Activated T-helper 17 cell treated with anti-CD3 and anti-CD28 coated beads, Interleukin-2, amount 50 U/mL, for 72 hours (primary cell): ENCODE measurements at regions not wholly inside any gene's neighbourhood (a gene's known extent, or its start where the extent isn't known, plus 50 kb on each side); places are given as distances from the start of the nearest gene placed in this dataset.

ENCODE experiments used
- ATAC-seq: fragments of 150-1000 bp; cut with Tn5 transposase; replicated peaks from 2 replicates; pipeline ENCODE4 v1.10.0; 2021; ENCODE audit warnings: mild to moderate bottlenecking, moderate library complexity
- H3K27ac Mint-ChIP-seq: one replicate; pipeline ENCODE4 v1.8.0; 2022; ENCODE audit warnings: mixed read lengths
- H3K27me3 Mint-ChIP-seq: one replicate; pipeline ENCODE4 v1.8.0; 2022; ENCODE audit warnings: mixed read lengths
- H3K36me3 Mint-ChIP-seq: one replicate; pipeline ENCODE4 v1.8.0; 2022; ENCODE audit warnings: low read depth, mild to moderate bottlenecking, mixed read lengths
- H3K4me1 Mint-ChIP-seq: one replicate; pipeline ENCODE4 v1.8.0; 2022; ENCODE audit warnings: mixed read lengths
- H3K4me3 Mint-ChIP-seq: one replicate; pipeline ENCODE4 v1.8.0; 2022; ENCODE audit warnings: mild to moderate bottlenecking, mixed read lengths
- H3K9me3 Mint-ChIP-seq: one replicate; pipeline ENCODE4 v1.8.0; 2022; ENCODE audit warnings: mixed read lengths

DNA sequence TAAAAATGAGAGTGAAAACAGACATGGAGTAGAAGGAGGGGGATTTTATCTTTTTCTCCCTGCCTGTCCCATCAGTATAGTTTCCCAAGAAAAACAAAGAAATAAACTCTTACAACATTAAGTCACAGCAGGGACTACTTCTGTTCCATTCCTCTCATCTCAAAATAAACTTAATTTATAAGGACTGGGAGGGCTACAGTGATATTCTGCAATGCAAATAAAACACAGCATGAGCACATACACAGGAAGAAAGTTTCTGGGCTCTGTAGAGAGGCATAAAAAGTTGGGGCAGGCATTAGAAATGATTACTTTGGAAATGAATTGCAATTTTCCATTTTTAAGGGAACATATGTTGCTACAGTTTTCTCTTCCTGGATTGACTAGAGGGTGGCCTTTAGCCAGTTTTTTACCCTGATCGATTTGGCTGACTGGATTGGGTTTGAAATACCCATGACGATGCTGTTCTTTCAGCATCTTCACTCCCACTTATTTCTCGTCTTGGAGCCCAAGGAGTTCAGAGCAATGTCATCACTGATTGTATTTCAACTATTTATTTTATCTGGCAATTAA lies 157.1 kb downstream of the ACTR3 start:
- H3K27ac Mint-ChIP-seq = no peak overlapping the region
- no peak for ATAC-seq
- H3K9me3 Mint-ChIP-seq = no peaks in the 10 kb centered on the region
- no peak overlapping the region for H3K4me3 Mint-ChIP-seq
- H3K27me3 Mint-ChIP-seq = peaks cover 8% of the 10 kb centered on the region
- H3K36me3 Mint-ChIP-seq = no peaks in the 10 kb centered on the region
- H3K4me1 Mint-ChIP-seq = no peaks in the 10 kb centered on the region

DNA sequence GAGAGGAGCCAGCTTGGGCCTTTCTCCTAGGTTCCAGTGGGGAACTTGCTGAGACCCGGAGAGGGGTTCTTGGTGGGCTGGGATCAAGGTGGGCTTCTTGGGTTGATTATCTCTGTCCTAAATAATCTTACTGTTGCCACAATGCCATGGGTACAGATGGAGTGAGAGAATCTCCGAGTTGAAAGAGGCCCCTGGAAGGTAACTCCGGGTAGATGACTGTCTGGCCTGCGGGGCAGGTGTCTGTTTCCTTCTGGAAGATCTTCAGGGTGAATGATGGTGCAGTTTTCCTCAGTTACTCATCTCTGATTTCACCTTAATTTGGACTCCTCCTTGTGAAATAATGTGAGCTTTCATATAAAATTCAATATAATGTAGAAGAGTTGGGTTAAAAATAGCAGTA lies 159.4 kb downstream of the ACTR3 start:
- no peaks in the 10 kb centered on the region for H3K36me3 Mint-ChIP-seq
- no peaks in the 10 kb centered on the region for H3K4me1 Mint-ChIP-seq
- ATAC-seq = no peak
- H3K27me3 Mint-ChIP-seq = peaks cover 27% of the 10 kb centered on the region
- H3K27ac Mint-ChIP-seq = no peak overlapping the region
- H3K9me3 Mint-ChIP-seq = no peaks in the 10 kb centered on the region
- no peak overlapping the region for H3K4me3 Mint-ChIP-seq

DNA sequence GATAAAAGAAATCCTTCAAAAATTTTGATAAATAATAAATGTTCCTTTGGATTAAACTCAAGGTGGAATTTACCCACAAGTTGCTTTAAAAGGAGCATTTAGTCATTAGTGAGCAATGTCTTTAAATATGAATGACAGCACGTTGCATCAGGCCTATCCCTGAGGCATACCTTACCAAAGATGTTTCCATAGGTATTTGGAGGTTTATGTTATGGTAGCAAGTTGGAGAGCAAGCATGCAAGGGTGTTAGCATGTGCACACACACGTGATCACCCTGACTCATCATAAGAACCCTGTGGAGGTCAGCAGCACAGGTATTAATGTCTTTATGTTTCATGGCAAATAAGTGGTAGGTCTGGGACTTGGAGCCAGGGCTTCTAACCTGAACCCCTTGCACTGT lies 159.9 kb downstream of the ACTR3 start:
- H3K4me1 Mint-ChIP-seq = no peaks in the 10 kb centered on the region
- no peak overlapping the region for H3K27ac Mint-ChIP-seq
- H3K9me3 Mint-ChIP-seq = no peaks in the 10 kb centered on the region
- H3K36me3 Mint-ChIP-seq = no peaks in the 10 kb centered on the region
- no peak overlapping the region for H3K4me3 Mint-ChIP-seq
- H3K27me3 Mint-ChIP-seq = peaks cover 31% of the 10 kb centered on the region
- no peak for ATAC-seq

DNA sequence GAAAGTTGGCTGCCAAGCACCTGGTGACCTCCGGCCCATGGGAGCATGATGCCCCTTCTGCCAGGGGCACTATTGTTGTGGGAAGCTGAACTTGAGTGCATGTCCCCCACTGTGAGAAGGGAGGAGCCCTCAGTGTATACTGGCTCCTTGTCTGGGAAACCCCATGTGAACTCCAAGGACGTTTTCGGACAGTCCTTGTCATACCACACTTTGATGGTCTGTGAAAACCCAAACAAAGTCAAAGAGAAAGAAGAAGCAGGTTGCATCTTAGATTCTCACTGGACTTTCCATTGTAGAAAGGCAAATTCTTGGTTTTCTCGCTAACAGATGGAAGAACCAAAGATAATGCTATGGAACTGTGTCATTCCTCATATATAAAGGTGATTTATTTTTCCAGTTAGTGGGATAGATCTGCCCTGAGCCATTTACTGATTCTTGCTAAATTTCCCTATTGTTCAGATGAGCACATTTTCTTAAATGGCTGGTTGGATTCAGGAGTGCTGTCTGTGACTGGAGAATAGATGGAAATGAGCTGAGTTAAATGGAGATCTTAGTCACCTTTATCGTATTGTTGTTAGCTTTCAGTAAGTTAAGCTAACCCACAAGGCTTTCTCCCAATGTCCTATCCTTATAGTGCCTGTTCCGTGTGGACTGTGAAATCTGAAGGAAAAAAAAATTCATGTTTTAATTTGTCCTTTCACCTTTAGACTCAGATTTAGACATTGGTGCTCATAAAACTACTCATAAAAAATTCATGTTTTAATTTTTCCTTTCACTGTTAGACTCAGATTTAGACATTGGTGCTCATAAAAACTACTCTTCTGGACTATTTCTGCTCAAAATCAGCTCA lies 166.6 kb downstream of the ACTR3 start:
- peaks cover 45% of the 10 kb centered on the region for H3K27me3 Mint-ChIP-seq
- H3K9me3 Mint-ChIP-seq = no peaks in the 10 kb centered on the region
- no peak overlapping the region for H3K4me3 Mint-ChIP-seq

DNA sequence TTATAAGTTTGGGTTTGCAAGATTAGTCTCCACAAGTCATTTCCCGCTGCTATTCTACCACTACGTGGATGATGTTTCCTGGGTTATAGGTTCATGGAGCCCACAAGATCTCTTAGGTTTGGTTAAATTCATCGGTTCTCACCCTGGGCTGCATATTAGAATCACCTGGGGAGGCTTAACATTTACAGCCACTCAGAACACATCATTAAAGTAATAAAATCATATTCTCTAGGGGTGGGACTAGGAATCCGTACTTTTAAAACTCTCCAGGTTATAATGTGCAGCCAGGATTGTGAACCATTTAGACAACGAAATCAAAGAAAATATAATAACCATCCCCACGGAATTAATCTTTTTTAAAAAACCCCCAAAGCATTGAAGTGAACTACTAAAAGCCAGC lies 167.7 kb downstream of the ACTR3 start:
- no peak for ATAC-seq
- H3K36me3 Mint-ChIP-seq = no peaks in the 10 kb centered on the region
- no peaks in the 10 kb centered on the region for H3K4me1 Mint-ChIP-seq
- H3K27me3 Mint-ChIP-seq = peaks cover 38% of the 10 kb centered on the region
- H3K4me3 Mint-ChIP-seq = no peak overlapping the region
- H3K9me3 Mint-ChIP-seq = no peaks in the 10 kb centered on the region
- H3K27ac Mint-ChIP-seq = no peak overlapping the region

More for the DNA sequence above, 166.6 kb downstream of the ACTR3 start:
- no peaks in the 10 kb centered on the region for H3K4me1 Mint-ChIP-seq
- no peak for ATAC-seq
- no peaks in the 10 kb centered on the region for H3K36me3 Mint-ChIP-seq
- H3K27ac Mint-ChIP-seq = no peak overlapping the region

DNA sequence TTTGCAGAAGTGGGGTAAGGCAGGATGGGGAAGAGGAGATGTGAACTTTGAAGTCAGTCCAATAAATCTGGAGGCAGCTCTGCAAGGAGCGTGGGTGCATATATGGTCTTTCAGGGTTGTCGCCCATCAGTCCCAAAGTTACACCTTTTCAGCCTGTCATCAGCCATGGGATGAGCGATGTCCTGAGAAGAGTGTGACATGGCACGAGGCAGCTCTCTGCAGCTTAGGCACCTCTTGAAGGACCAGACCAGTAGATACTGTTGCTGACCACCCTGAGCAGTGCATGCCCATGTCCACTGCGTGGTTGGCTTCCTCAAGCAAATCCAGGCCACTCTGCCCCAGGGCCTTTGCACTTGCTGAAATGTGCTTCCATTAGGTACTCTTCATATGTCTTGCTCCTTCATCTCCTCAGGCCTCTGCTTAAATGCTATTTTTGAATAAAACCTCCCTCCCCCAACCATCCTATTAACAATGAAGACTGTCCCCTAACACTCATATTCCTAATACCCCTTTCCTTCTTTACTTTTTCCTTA lies 171.7 kb downstream of the ACTR3 start:
- Mint-ChIP-seq H3K9me3 (no peaks in the 10 kb centered on the region), H3K27me3 (peaks cover 12% of the 10 kb centered on the region), H3K4me1 (no peaks in the 10 kb centered on the region), H3K36me3 (no peaks in the 10 kb centered on the region), H3K4me3 (no peak overlapping the region), H3K27ac (no peak overlapping the region)
- ATAC-seq = no peak

DNA sequence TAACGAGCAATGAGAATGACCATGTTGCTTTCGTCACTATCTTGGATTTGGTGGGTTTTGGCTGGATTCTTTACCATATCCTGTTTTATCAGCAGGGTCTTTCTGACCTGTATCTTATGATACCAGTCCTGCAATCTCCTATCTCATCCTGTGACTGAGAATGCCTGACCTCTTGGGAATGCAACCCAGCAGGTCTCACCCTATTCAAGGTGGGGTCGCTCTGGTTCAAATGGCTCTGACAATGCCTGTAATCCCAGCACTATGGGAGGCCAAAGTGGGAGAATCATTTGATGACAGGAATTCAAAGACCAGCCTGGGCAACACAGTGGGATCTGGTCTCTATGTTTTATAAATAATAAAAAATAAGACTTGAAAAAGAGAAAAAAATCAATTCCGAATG lies 173.5 kb downstream of the ACTR3 start:
- no peak for ATAC-seq
- Mint-ChIP-seq H3K27ac (no peak overlapping the region), H3K9me3 (no peaks in the 10 kb centered on the region), H3K27me3 (peaks cover 11% of the 10 kb centered on the region), H3K36me3 (no peaks in the 10 kb centered on the region), H3K4me1 (no peaks in the 10 kb centered on the region), H3K4me3 (no peak overlapping the region)

DNA sequence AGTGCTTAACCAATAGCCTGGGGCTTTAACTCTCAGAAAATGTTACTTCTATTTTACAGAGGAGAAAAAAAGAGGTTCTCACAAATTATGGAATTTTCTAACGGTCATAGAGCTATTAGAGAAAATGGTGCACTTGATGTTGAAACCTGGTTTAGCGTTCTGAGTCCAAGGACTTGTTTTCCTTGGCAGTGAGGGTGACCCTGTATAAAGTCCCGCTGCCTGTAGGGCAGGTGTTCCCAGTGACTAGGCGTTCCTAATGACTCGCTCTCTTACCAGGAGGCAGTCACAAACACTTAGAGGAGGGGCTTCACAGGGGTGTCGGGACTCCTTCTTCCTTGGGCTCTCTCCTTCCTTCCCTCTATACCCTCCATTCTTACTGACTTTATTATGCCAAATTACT lies 175.8 kb downstream of the ACTR3 start:
- Mint-ChIP-seq H3K9me3 (no peaks in the 10 kb centered on the region), H3K27me3 (peaks cover 14% of the 10 kb centered on the region), H3K36me3 (no peaks in the 10 kb centered on the region), H3K4me1 (no peaks in the 10 kb centered on the region), H3K27ac (no peak overlapping the region), H3K4me3 (no peak overlapping the region)
- no peak for ATAC-seq

DNA sequence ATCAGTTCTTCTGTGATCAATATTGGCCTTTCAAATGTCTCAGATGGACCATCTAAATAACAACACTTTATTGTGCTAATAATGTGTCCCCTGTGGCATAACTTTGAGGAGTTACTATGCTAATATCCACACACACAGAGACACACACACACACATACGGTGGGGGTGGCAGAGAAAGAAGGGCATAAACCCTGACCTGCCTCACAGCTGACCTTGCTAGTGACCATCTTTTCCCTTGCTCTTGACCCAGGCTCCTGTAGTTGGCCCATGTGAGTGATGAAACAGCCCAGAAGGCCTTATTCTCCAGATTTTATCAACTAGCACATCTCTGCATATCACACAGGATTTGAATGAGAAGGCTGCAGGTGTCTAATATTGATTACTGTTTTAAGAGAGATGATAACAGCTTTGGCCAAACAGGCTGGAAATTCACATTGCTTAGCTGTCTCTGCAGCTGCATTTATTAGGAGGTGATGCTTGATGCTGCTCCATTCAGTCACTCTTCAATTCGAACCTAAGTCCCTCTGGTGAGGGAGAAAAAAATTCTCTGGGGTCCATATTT lies 176.4 kb downstream of the ACTR3 start:
- H3K4me3 Mint-ChIP-seq = no peak overlapping the region
- no peaks in the 10 kb centered on the region for H3K36me3 Mint-ChIP-seq
- no peaks in the 10 kb centered on the region for H3K9me3 Mint-ChIP-seq
- no peak for ATAC-seq
- no peaks in the 10 kb centered on the region for H3K4me1 Mint-ChIP-seq
- H3K27ac Mint-ChIP-seq = no peak overlapping the region
- H3K27me3 Mint-ChIP-seq = peaks cover 13% of the 10 kb centered on the region

DNA sequence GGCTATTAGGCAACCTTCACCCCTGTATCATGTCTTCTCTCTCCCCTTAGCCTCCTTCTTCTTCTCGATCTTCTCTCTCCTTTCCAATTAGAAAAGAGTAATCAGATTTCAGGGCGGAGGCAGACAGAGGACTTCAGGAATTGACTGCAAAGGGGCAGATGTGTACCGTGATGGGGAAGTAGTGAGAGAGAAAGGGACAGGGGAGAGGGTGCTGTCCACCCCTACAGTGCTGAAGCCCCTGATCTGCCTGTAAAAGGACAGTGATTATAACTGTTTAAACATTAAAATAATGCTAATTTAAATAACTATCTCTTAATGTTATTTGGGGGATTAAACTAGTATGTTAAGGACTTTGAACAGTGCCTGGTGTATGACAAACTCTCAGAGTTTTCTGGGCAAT lies 178.5 kb downstream of the ACTR3 start:
- peaks cover 17% of the 10 kb centered on the region for H3K27me3 Mint-ChIP-seq
- H3K27ac Mint-ChIP-seq = no peak overlapping the region
- H3K4me1 Mint-ChIP-seq = no peaks in the 10 kb centered on the region
- H3K36me3 Mint-ChIP-seq = no peaks in the 10 kb centered on the region
- no peaks in the 10 kb centered on the region for H3K9me3 Mint-ChIP-seq
- no peak overlapping the region for H3K4me3 Mint-ChIP-seq
- no peak for ATAC-seq

DNA sequence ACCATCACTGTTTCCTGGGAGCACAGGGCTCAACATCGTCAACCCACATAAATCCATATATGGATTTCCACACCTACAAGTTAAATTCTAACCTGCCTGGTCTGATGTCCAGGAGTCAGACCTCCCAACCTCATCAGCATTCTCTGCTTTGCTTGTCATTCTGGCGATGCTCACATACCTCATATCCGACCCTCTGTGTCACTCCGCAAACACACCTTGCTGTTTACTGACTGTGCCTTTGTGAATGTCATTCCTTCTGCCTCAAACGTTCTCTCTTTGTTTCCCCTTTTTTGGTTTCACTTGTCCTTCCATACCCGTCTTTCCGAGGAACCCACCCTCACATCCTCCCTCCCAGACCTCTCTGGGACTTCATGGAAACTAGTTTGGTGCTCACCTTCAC lies 187.1 kb downstream of the ACTR3 start:
- Mint-ChIP-seq H3K4me3 (no peak overlapping the region), H3K27ac (no peak overlapping the region), H3K9me3 (no peaks in the 10 kb centered on the region), H3K4me1 (no peaks in the 10 kb centered on the region), H3K27me3 (peaks cover 23% of the 10 kb centered on the region), H3K36me3 (no peaks in the 10 kb centered on the region)
- no peak for ATAC-seq

DNA sequence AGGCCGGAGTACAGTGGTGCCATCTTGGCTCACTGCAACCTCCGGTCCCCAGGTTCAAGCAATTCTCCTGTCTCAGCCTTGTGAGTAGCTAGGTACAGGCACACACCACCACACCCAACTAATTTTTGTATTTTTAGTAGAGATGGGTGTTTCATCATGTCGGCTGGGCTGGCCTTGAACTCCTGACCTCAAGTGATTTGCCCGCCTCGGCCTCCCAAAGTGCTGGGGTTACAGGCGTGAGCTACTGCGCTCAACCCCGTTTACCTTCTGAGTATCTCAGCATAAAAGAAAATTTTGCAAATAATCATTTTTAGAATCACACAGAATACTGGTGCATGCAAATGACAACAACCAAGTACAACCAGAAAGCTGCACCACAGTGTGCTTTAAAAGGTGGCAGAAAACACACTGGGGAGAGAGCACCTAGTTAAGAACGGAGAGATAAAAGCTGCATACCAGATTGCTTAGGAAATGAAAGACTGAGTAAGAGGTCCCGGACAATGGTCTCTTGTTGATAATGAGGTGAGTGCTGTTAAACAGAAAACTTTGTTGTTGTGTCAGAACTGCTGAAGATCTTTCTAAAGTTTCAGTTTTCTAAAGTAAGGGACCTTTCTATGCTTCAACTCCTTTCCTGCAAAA lies 189.6 kb downstream of the ACTR3 start:
- Mint-ChIP-seq H3K27ac (no peak overlapping the region), H3K27me3 (peaks cover 27% of the 10 kb centered on the region), H3K4me3 (no peak overlapping the region), H3K9me3 (no peaks in the 10 kb centered on the region), H3K36me3 (no peaks in the 10 kb centered on the region), H3K4me1 (no peaks in the 10 kb centered on the region)
- ATAC-seq = no peak

DNA sequence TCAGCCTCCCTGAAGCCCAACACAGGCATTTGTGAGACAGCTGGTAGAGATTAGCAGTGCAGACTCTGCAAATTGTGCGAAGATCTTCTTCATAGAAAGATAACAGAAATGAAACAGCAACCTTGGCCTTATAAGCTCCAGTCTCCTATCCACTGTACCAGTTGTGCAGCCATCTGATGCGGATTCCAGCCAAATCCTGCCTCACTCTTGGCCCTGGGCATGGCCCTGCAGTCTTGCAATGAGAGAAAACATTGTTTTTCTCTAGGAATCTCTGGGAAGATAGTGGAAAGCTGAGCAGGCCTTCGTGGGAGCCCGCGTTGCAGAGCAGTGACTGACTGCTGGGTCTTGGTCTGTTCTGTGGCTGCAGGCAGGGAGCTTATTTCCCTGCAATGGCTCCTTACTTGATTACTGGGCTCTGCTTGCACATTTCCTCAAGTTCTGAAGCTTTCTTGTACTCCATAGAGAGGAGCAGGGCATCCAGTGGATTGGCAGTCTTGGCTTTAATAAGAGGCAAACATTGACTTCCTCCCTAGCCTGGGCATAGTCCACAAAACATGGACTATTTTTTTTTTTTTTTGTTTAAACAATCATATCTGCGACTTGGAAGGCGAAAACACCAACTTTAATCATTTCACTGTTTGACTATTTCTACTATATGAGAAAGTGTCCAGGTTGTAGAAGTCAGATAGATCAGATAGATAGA lies 193.0 kb downstream of the ACTR3 start:
- Mint-ChIP-seq H3K4me3 (no peak overlapping the region), H3K4me1 (no peaks in the 10 kb centered on the region), H3K36me3 (no peaks in the 10 kb centered on the region), H3K27ac (no peak overlapping the region), H3K27me3 (peaks cover 28% of the 10 kb centered on the region), H3K9me3 (no peaks in the 10 kb centered on the region)
- ATAC-seq = no peak

DNA sequence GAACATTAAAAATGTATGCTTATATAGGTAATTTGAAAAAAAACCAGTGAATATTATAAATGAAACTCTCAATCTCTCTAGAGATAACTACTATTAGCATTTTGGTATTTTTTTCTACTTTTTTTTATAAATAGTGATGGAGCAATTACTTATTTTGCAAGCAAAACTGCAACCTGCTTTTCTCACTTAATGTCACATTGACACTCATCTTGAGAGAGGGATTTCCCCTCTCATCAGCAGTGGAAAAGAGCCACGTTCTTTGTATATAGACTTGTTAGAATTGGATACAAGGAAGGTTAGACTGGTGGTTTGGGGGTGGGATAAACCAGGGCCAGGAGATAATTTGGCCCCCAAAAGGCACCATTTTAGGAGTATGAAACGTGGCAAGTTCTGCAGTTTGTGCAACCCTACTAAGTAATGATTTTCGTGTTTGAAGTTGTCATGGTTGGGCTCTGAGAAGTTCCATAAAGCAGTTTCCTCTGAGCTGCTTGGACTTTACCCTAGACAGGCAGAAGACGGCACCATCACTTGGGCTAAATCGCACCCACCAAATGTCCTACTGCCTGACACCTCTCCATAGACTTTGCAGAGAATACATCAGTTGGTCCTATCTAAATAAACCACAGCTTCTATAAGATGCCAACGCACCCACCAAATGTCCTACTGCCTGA lies 194.0 kb downstream of the ACTR3 start:
- Mint-ChIP-seq H3K9me3 (no peaks in the 10 kb centered on the region), H3K27ac (no peak overlapping the region), H3K4me3 (no peak overlapping the region), H3K27me3 (peaks cover 23% of the 10 kb centered on the region), H3K4me1 (no peaks in the 10 kb centered on the region), H3K36me3 (no peaks in the 10 kb centered on the region)
- no peak for ATAC-seq
